Lower lobe of right lung (tissue), 2 donors: ENCODE measurements at regions not wholly inside any gene's neighbourhood (a gene's known extent, or its start where the extent isn't known, plus 50 kb on each side); places are given as distances from the start of the nearest gene placed in this dataset.

Experiments used
- ATAC-seq, 2 donors: fragments of 200-7000 bp; cut with Tn5 transposase; one replicate each; pipeline ENCODE4 v1.9.1; 2020 to 2022; ENCODE audit warnings: mild to moderate bottlenecking in 2 of 2, moderate library complexity in 2 of 2
- DNase-seq: peaks from one replicate; pipeline ENCODE4 v3.0.0-alpha.2; 2020
- H3K27ac ChIP-seq: fragments of 200-600 bp; one replicate; pipeline ENCODE4 v1.8.0; 2022
- H3K27me3 ChIP-seq: fragments of 200-600 bp; one replicate; pipeline ENCODE4 v1.8.0; 2022; ENCODE audit warnings: low read depth
- H3K36me3 ChIP-seq: fragments of 200-600 bp; one replicate; pipeline ENCODE4 v1.8.0; 2022; ENCODE audit warnings: mild to moderate bottlenecking
- H3K4me1 ChIP-seq: fragments of 200-600 bp; one replicate; pipeline ENCODE4 v1.8.0; 2022
- H3K4me3 ChIP-seq: fragments of 200-600 bp; one replicate; pipeline ENCODE4 v1.8.0; 2022; ENCODE audit warnings: mild to moderate bottlenecking
- H3K9me3 ChIP-seq: fragments of 200-600 bp; one replicate; pipeline ENCODE4 v1.8.0; 2022
- intact Hi-C: fragments of 100-400 bp; cut with DNase I; formaldehyde crosslinking; loops from one replicate; pipeline ENCODE4 v1.11.0; 2022
- TF ChIP-seq, protein P1 (sequence below): fragments of 200-600 bp; IDR thresholded peaks from one replicate; pipeline ENCODE4 v1.8.0; 2022; ENCODE audit warnings: antibody characterized with exemption, mild to moderate bottlenecking
- donor health status: DM: no; HTN: yes; CAD: no; lungs with severe emphysema.

GRCh38 chr7:54701982-54702381 is 57.0 kb downstream of the SEC61G start:
- Histone ChIP-seq H3K27ac (no peak overlapping the region), H3K4me3 (no peak overlapping the region), H3K27me3 (no peaks in the 10 kb centered on the region), H3K4me1 (no peaks in the 10 kb centered on the region), H3K36me3 (no peaks in the 10 kb centered on the region), H3K9me3 (no peaks in the 10 kb centered on the region)
- intact Hi-C loops = no loop called here
- ATAC-seq = no peak
- no peak for DNase-seq
- TF ChIP-seq, protein P1, sequence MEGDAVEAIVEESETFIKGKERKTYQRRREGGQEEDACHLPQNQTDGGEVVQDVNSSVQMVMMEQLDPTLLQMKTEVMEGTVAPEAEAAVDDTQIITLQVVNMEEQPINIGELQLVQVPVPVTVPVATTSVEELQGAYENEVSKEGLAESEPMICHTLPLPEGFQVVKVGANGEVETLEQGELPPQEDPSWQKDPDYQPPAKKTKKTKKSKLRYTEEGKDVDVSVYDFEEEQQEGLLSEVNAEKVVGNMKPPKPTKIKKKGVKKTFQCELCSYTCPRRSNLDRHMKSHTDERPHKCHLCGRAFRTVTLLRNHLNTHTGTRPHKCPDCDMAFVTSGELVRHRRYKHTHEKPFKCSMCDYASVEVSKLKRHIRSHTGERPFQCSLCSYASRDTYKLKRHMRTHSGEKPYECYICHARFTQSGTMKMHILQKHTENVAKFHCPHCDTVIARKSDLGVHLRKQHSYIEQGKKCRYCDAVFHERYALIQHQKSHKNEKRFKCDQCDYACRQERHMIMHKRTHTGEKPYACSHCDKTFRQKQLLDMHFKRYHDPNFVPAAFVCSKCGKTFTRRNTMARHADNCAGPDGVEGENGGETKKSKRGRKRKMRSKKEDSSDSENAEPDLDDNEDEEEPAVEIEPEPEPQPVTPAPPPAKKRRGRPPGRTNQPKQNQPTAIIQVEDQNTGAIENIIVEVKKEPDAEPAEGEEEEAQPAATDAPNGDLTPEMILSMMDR = no peak

DNA sequence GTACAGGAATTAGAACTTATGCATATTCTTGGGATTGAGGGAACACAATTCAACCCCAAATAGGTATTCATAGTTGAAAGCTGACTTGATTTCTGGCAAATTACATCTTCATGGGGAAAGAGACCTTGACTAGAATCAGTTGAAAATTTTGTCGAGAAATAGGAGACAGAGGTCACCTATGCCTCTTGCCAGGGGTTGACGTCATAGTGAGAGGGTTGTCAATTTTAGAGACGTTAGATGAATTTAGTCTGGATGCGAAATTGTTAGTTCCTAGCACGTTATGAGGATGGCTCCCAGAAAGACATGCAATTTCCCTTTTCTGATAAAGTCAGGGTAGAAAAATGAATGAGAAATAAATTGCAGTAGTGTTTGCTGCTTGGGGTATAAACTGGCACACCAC is 59.3 kb downstream of the SEC61G start:
- Histone ChIP-seq H3K4me3 (no peak overlapping the region), H3K36me3 (no peaks in the 10 kb centered on the region), H3K9me3 (no peaks in the 10 kb centered on the region), H3K27me3 (no peaks in the 10 kb centered on the region), H3K27ac (no peak overlapping the region), H3K4me1 (no peaks in the 10 kb centered on the region)
- TF ChIP-seq, protein P1 = no peak
- DNase-seq (no peak), ATAC-seq (no peak)
- intact Hi-C loops = no loop called here

DNA sequence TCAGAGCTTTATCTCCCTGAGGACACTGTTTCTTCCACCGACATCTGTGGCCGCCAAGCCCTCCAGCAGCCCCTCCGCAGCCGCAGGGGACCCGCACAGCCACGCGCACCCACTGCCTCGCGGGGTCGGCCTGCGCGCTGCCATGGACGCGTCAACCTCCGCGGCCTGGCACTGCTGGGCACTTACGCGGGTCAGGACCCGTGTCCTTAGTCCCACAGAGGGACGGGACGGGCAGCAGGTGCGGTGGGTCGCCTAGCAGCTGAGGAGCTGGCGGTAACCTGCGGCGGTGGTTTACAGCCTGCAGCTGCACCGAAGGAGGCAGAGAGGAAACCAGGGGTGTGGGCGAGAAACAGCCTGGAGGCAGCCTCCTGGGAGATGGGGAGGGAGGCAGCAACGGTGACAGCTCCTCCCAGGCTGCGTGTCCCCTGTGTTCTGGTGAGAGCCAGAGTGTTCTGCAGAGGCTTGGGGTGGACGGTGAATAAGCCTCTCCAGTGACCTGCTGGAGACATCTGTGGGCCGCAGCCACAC is 61.3 kb downstream of the SEC61G start:
- Histone ChIP-seq H3K27me3 (no peaks in the 10 kb centered on the region), H3K27ac (no peak overlapping the region), H3K4me3 (no peak overlapping the region), H3K9me3 (no peaks in the 10 kb centered on the region), H3K4me1 (no peaks in the 10 kb centered on the region), H3K36me3 (no peaks in the 10 kb centered on the region)
- intact Hi-C loops = no loop called here
- TF ChIP-seq, protein P1 = no peak
- DNase-seq (no peak), ATAC-seq (no peak)

DNA sequence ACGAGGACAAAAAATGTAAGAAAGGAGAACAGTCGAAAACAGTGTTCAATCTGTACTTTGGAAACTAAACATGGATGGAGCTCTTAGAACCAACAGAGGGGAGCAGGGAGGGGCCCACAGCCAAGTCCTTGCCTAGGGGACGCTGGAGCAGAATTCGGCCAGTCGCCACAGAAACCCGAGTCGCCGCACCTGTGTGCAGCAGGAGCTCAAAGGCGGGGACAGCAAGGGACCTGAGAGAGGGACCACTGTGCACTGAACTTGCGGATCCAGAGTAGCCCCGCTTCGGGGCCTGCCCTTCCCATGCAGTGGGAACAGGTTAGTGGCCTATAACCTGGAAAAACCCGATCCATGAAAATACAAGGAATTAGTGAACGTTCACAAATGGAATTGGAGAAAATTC is 68.1 kb downstream of the SEC61G start:
- Histone ChIP-seq H3K4me1 (no peaks in the 10 kb centered on the region), H3K9me3 (no peaks in the 10 kb centered on the region), H3K4me3 (no peak overlapping the region), H3K27ac (no peak overlapping the region), H3K36me3 (no peaks in the 10 kb centered on the region), H3K27me3 (no peaks in the 10 kb centered on the region)
- no peak for ATAC-seq
- TF ChIP-seq, protein P1 = no peak
- DNase-seq = no peak
- intact Hi-C loops = no loop called here

DNA sequence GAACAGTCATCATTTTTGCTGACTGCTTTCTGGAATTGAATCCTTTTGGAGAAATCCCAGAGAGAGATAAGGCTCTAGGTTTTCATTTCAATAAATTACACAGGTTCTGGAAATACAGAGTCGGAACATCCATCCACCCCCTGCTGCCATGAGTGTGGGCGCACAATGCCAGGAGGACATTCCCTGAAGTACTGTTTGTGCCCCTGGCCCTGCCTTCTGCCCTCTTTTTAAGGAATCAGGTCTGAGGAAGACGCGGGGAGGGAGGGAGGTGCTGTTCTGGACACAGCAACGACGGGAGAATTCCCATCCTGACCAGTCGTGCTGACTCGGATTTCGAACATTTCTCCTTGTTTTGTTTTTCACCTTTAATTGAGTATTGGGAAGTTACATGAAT is 69.0 kb downstream of the SEC61G start:
- TF ChIP-seq, protein P1 = no peak
- H3K36me3 ChIP-seq = no peaks in the 10 kb centered on the region

More for the DNA sequence above, 69.0 kb downstream of the SEC61G start:
- no peak for ATAC-seq
- no peaks in the 10 kb centered on the region for H3K9me3 ChIP-seq
- H3K27me3 ChIP-seq = no peaks in the 10 kb centered on the region
- no peaks in the 10 kb centered on the region for H3K4me1 ChIP-seq
- intact Hi-C loops = no loop called here
- no peak overlapping the region for H3K27ac ChIP-seq
- no peak overlapping the region for H3K4me3 ChIP-seq
- no peak for DNase-seq
